COLO668 (cell line): ENCODE measurements at regions not wholly inside any gene's neighbourhood (a gene's known extent, or its start where the extent isn't known, plus 50 kb on each side); places are given as distances from the start of the nearest gene placed in this dataset.
"Not testable (repeated sequence)": the region's sequence is repeated elsewhere in the genome, so short reads cannot be mapped to it uniquely, and the experiment has no call there.

Source experiments
- DNase-seq: peaks from one replicate; lab custom pipeline; 2025; ENCODE audit not compliant: unreplicated experiment; lab: John Stamatoyannopoulos, UW

DNA sequence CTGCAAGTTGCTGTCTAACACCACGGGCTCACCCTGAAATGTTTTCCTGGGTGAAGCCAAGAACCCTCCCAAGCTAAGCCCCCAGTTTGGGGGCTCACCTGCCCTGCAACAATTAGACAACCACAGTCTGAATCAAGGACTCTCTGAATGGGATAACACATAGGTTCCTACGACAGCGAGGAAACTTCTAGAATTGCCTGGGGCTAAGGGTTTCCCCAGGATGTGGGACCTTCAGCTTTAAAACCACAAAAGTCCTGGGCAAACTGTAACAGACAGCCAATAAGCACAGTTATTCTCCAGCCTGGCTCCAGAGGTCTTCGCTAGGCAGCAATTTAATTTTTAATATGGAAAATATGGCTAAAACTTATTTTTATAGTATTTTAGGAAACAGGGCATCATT is 162.6 kb downstream of the PRKX start:
- DNase-seq: no peak

DNA sequence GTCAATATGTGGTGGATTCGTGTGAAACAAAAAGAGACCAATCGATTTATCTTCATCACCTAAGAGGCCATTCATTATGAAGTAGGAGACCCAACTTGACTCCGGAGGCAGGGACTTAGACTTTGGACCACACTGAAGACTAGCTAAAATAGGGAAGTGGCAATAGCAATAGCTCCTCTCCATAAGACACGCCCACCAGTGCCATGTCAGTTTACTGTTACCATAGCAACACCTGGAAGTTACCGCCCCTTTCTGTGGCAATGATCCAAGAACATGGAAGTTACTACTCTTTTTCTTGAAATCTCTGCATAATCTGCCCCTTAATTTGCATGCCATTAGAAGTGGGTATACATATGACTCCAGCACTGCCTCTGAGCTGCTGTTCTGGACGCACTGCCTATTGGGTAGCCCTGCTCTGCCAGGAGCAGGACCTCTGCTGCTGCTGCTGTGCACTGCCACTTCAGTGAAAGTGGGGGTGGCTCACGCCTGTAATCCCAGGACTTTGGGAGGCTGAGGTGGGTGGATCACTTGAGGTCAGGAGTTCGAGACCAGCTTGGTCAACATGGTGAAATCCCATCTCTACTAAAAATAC is 163.2 kb downstream of the PRKX start:
- peak; percentile 1 for DNase-seq

DNA sequence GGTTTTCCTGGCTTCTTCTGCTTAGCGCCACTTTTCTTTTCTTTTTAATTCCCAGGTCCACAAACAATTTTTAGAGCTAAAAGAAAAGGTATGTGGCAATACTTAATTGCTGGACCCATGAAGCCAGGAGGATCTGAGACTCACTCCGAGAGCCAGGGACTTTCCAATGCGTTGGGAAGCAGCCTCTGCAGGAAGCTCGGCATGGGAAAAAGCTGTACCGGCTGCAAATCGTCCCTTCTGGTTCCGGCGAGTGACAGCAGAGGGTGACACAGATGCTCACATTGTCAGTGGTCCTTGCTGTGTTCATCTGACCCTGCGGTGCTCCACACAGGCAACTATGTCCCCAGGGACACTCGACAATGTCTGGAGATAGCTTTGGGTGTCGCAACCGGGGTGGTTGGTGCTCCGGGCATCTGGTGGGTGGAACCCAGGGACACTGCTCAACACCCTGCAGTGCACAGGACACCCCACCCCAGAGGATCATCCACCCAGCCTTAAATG is 164.0 kb downstream of the PRKX start:
- DNase-seq: peak; percentile 14

- DNase-seq: no peak
Observed at GRCh38 chrX:3548765-3549391, 164.6 kb downstream of the PRKX start.

DNA sequence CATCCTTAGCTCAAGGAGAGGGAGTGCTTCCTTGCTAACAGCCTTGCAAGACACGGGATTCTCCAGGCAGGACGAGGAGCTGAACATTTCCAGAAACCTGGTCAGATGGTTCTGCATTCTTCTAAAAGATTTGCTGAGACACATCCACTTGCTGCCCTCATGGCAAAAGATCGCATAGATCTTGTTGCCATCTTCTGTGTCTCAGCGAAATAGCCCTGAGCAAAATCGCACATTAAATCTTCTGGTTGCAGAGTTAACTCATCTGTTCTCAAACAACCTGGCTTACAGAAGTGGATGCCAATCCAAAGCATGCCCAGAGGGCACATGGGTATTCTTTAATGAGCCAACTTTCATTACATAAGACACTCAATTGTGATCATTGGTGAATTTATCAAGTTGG is 167.5 kb downstream of the PRKX start:
- DNase-seq: no peak

DNA sequence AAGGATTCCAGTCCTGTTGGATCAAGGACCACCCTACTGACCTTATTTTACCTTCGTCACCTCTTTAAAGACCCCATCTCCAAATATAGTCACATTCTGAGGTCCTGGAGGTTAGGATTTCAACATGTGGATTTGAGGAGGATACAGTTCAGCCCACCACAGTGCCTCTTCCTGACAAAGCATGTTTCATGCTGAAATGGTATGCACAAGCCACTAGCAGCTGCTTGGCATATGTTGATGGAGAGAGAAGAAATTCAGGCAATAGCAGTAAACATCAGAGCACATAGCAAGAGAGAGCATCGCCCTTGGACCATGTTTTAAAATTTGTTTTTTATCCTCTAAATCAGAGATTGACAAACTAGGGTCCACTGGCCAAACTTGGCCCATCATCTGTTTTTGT is 172.1 kb downstream of the PRKX start:
- no peak for DNase-seq

GRCh38 chrX:3540105-3540504 is 173.3 kb downstream of the PRKX start:
- DNase-seq: no peak

GRCh38 chrX:3532581-3533085 is 180.8 kb downstream of the PRKX start:
- DNase-seq: no peak

- DNase-seq: not testable (repeated sequence)
Observed at GRCh38 chrX:3531435-3531834, 182.0 kb downstream of the PRKX start.

GRCh38 chrX:3529466-3530010 is 183.1 kb upstream of the MXRA5 start:
- no peak for DNase-seq

GRCh38 chrX:3527811-3528210 is 181.4 kb upstream of the MXRA5 start:
- DNase-seq: no peak

DNA sequence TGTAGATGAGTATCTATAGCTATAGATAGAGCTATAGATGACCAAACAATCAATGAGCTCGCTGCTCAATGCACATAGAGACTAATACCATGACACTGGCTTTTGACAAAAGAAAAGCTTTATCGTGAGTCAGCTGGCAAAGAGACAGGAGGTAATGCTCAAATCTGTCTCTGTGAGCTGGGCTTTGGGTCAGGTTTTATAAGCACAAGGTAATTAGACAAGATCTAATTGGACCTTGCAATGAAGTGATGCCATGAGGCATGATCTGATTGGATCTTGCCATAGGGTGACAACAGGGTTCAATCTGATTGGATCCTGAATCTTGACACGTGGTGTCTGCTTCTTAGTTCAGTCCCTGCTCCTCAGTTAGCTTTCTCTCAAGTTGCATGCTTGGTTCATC is 180.7 kb upstream of the MXRA5 start:
- no peak for DNase-seq

DNA sequence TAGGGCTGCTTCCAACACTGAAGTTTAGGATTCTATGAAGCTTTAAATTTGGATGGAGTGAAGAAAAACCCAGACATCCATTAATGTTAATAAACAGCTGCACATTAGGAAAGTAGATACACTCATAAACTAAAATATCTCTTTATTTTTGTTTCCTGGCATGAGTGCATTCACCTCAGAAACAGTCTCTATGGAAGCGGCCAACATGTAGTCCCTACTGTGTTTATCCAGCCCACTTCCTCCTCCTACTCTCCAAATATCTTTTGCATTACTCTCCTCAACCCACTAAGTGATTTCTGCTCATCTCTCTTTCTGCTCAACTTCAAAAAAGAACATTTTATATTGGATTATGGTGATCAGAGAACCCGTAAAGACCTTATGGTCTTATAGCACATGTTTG is 180.3 kb upstream of the MXRA5 start:
- DNase-seq: no peak

DNA sequence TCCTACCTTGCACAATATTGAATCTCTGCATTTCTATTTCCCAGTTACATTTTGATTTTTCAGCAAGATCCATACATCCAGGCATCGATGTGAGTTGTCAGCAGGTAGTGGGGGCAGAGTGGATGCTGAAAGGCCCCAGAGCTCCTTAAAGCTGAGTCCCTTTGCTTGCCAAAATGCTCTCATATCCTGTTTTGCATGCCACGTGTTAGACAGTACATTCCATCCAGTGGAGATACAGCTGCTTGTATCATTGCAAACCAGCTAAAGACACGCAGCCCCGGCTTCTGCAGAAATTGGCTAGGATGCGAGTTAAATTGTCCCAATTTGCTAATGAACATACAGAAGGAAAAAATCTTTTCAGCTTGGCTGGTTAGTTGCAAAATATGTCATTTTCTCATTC is 179.6 kb upstream of the MXRA5 start:
- DNase-seq: no peak

GRCh38 chrX:3522101-3522650 is 175.7 kb upstream of the MXRA5 start:
- no peak for DNase-seq

- DNase-seq: no peak
Observed at GRCh38 chrX:3521396-3521795, 174.9 kb upstream of the MXRA5 start.

- DNase-seq: no peak
Observed at GRCh38 chrX:3520982-3521381, 174.5 kb upstream of the MXRA5 start.

GRCh38 chrX:3520458-3520857 is 174.0 kb upstream of the MXRA5 start:
- no peak for DNase-seq

GRCh38 chrX:3519384-3519783 is 172.9 kb upstream of the MXRA5 start:
- not testable (repeated sequence) for DNase-seq

GRCh38 chrX:3518870-3519269 is 172.4 kb upstream of the MXRA5 start:
- DNase-seq: no peak

DNA sequence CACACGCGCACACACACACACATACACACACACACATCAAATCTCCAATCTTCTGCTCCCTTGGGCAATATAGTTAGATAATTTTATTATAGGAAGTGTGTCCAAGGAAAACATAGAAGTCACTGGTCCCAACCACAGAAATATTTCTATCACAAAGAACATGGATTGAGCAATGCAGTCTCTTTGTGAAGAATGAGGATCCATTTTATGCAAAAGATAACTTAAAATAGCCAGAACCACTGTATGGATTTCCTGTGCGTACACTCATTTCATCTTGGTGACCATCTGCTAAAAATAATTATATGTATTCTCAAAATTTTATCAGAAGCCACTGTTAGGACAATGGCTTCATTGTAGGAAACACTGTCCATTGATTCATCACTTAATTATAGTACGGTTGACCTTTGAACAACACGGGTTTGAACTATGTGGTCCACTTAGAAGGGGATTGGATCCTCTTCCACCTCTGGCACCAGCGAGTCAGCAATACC is 169.6 kb upstream of the MXRA5 start:
- no peak for DNase-seq

DNA sequence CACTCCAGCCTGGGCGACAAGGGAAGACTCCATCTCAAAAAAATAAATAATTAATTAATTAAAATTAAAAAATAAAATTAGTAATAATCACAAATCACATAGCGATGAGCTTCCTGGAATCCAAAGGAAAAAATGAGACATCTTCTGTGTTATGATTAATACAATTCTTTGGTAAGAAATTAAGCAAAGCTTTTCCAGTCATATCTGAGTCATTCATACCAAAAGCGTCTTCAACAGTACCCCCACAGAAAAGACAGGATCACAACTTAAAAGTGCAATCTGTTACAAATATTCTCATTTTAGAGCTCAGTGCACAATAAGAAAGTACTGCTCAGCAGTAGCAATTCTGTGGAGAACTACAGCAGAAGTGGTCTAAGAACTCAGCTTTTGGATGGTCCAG is 168.5 kb upstream of the MXRA5 start:
- no peak for DNase-seq
